HFFc6 (cell line): ENCODE measurements at regions not wholly inside any gene's neighbourhood (a gene's known extent, or its start where the extent isn't known, plus 50 kb on each side); places are given as distances from the start of the nearest gene placed in this dataset.
"Not testable (repeated sequence)": the region's sequence is repeated elsewhere in the genome, so short reads cannot be mapped to it uniquely, and the experiment has no call there.

ENCODE experiments used
- DNase-seq: peaks from one replicate; pipeline ENCODE4 v3.0.0-alpha.2; 2018
- H3K27ac Mint-ChIP-seq: 2 replicates; pipeline ENCODE4 v1.8.0; 2020; ENCODE audit warnings: mild to moderate bottlenecking, mixed read lengths
- H3K27me3 Mint-ChIP-seq: 2 replicates; pipeline ENCODE4 v1.8.0; 2021; ENCODE audit warnings: mild to moderate bottlenecking, moderate library complexity, mixed read lengths; ENCODE audit not compliant: insufficient read depth
- H3K36me3 Mint-ChIP-seq: 2 replicates; pipeline ENCODE4 v1.8.0; 2021; ENCODE audit warnings: low read depth, mixed read lengths
- H3K4me1 Mint-ChIP-seq: 2 replicates; pipeline ENCODE4 v1.8.0; 2020; ENCODE audit warnings: low read depth, mixed read lengths
- H3K4me3 Mint-ChIP-seq: 2 replicates; pipeline ENCODE4 v1.8.0; 2020; ENCODE audit warnings: mild to moderate bottlenecking, moderate library complexity, mixed read lengths
- H3K9me3 Mint-ChIP-seq: 2 replicates; pipeline ENCODE4 v1.8.0; 2020; ENCODE audit warnings: mild to moderate bottlenecking, mixed read lengths
- TF ChIP-seq, protein P1 (sequence below): fragments of 200-600 bp; sonication (generic); IDR thresholded peaks from 2 replicates; pipeline ENCODE4 v1.5.0; 2021; ENCODE audit warnings: antibody characterized with exemption, mild to moderate bottlenecking

DNA sequence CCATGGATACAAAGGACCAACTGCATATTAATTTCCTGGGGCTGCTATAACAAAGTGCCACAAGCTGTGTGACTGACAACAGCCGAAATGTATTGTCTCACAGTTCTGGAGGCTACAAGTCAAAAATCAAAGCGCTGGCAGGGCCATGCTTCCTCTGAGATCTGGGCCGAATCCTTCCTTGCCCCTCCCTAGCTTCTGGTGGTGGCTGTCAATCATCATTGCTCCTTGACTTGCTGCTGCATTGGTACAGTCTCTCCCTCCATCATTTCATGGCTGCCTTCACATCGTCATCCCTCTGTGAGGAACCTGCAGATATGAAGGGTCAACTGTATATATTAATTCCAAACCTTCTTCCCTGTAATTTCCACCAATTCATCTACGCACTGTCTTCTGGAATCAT lies 118.3 kb downstream of the EXOC5 start:
- Mint-ChIP-seq H3K27me3 (peaks cover 4% of the 10 kb centered on the region; the same call in 1 of the 2 replicates), H3K27ac (no peak overlapping the region), H3K4me3 (no peak overlapping the region), H3K9me3 (no peaks in the 10 kb centered on the region), H3K4me1 (no peaks in the 10 kb centered on the region), H3K36me3 (no peaks in the 10 kb centered on the region)
- no peak for DNase-seq
- TF ChIP-seq, protein P1, sequence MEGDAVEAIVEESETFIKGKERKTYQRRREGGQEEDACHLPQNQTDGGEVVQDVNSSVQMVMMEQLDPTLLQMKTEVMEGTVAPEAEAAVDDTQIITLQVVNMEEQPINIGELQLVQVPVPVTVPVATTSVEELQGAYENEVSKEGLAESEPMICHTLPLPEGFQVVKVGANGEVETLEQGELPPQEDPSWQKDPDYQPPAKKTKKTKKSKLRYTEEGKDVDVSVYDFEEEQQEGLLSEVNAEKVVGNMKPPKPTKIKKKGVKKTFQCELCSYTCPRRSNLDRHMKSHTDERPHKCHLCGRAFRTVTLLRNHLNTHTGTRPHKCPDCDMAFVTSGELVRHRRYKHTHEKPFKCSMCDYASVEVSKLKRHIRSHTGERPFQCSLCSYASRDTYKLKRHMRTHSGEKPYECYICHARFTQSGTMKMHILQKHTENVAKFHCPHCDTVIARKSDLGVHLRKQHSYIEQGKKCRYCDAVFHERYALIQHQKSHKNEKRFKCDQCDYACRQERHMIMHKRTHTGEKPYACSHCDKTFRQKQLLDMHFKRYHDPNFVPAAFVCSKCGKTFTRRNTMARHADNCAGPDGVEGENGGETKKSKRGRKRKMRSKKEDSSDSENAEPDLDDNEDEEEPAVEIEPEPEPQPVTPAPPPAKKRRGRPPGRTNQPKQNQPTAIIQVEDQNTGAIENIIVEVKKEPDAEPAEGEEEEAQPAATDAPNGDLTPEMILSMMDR: no peak

DNA sequence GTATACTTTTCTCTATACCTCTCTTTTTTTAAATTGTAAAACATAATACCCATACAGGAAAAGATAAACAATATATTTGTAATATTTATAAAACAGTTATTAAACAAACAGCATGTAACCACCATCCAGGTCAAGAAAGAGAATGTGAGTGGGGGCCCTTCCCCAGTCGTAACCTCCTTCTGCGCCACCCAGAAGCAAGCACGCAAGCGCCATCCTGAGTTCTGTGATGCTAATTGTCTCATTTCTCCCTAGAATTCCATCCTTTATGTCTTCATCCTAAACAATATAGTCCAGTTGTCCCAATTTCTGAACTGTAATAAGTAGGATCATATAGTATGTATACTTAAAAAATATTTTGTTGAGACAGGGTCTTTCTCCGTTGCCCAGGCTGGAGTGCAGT lies 129.5 kb downstream of the EXOC5 start:
- no peaks in the 10 kb centered on the region; the same call in 1 of the 2 replicates for H3K9me3 Mint-ChIP-seq
- TF ChIP-seq, protein P1: no peak
- no peaks in the 10 kb centered on the region; the same call in 1 of the 2 replicates for H3K27me3 Mint-ChIP-seq
- DNase-seq: no peak
- no peak overlapping the region for H3K4me3 Mint-ChIP-seq
- no peaks in the 10 kb centered on the region for H3K36me3 Mint-ChIP-seq
- no peak overlapping the region for H3K27ac Mint-ChIP-seq
- H3K4me1 Mint-ChIP-seq: no peaks in the 10 kb centered on the region

DNA sequence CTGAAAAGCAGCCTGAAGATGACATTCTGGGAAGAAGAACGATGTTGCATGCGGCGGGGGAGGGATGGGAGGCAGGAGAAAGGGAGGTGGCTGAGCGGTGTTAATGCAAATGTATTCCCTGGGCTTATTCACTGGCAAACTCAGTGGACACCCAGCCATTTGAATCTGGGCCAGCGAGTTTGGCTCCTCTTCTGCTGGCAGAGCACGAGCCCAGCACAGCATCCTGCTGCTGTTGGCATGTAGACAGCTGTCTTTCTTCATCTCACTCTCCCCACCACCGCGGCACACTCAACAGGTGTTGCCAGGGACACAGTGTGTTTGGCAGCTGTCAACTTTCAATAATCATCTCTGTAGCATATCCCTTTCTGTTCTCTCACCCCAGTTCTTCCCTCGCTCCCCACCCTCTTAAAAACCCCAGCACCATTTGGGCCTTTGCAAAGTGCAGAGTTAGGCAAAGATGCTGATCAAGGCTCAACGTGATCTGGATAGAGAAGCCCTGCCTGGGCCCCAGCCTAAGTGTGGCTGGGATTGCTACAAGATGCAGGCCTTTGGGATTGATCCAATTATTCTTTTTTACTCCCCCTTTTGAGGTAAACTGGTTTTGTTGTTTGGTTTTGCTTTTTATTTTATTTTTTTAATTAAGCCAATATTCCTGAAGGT lies 131.9 kb downstream of the EXOC5 start:
- Mint-ChIP-seq H3K36me3 (no peaks in the 10 kb centered on the region), H3K4me3 (no peak overlapping the region), H3K27ac (no peak overlapping the region), H3K9me3 (no peaks in the 10 kb centered on the region), H3K4me1 (no peaks in the 10 kb centered on the region), H3K27me3 (no peaks in the 10 kb centered on the region; the same call in 1 of the 2 replicates)
- TF ChIP-seq, protein P1: no peak
- no peak for DNase-seq

DNA sequence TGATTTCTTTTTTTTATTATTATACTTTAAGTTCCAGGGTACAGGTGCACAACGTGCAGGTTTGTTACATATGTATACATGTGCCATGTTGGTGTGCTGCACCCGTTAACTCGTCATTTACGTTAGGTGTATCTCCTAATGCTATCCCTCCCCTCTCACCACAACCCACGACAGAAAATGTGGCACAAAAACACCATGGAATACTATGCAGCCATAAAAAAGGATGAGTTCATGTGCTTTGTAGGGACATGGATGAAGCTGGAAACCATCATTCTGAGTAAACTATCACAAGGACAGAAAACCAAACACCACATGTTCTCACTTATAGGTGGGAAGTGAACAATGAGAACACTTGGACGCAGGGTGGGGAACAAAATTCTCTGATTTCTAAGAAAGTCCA lies 140.9 kb downstream of the EXOC5 start:
- H3K4me1 Mint-ChIP-seq, H3K4me3 Mint-ChIP-seq, H3K9me3 Mint-ChIP-seq, DNase-seq, H3K27ac Mint-ChIP-seq, H3K27me3 Mint-ChIP-seq, H3K36me3 Mint-ChIP-seq: not testable (repeated sequence)

DNA sequence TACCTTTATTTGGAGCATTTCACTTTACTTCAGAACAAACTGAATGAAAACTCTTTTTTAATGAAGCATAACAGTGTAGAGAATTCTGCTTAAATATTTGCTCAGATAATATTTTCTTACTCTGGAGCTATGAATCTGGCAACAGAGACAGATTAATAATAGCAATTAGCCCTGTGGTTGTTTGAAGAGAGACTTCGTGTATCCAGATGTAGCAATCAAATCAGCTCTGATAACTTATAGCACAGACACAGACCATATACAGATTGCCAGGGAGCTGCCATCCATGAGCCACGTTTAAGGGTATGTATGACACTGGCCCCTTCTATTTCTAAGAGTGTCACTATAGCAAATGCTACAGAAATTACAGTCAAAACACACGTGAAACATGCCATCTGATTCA lies 146.6 kb downstream of the EXOC5 start:
- Mint-ChIP-seq H3K27ac (no peak overlapping the region), H3K4me3 (no peak overlapping the region), H3K4me1 (no peaks in the 10 kb centered on the region), H3K36me3 (no peaks in the 10 kb centered on the region), H3K27me3 (no peaks in the 10 kb centered on the region), H3K9me3 (0 out of 2 replicates have a peak, but pooled peaks cover 3% of the 10 kb centered on the region)
- TF ChIP-seq, protein P1: no peak
- no peak for DNase-seq

DNA sequence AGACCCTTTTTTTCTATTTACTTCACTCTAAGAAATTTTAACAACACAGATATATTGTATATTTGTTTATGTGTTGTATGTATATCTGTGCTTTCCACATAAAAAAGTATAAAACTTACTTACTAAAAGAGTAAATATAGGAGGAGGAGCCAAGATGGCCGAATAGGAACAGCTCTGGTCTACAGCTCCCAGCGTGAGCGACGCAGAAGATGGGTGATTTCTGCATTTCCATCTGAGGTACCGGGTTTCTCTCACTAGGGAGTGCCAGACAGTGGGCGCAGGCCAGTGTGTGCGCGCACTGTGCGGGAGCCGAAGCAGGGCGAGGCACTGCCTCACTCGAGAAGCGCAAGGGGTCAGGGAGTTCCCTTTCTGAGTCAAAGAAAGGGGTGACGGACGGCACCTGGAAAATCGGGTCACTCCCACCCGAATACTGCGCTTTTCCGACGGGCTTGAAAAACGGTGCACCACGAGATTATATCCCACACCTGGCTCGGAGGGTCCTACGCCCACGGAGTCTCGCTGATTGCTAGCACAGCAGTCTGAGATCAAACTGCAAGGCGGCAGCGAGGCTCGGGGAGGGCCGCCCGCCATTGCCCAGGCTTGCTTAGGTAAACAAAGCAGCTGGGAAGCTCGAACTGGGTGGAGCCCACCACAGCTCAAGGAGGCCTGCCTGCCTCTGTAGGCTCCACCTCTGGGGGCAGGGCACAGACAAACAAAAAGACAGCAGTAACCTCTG lies 156.5 kb downstream of the EXOC5 start:
- H3K27me3 Mint-ChIP-seq, H3K4me1 Mint-ChIP-seq, H3K27ac Mint-ChIP-seq: not testable (repeated sequence)

DNA sequence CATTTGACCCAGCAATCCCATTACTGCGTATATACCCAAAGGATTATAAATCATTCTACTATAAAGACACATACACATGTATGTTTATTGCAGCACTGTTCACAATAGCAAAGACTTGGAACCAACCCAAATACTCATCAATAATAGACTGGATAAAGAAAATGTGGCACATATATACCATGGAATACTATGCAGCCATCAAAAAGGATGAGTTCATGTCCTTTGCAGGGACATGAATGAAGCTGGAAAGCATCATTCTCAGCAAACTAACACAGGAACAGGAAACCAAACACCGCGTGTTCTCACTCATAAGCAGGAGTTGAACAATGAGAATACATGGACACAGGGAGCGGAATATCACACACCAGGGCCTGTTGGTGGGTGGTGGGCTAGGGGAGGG lies 158.3 kb downstream of the EXOC5 start:
- not testable (repeated sequence) for H3K4me3 Mint-ChIP-seq

More for the DNA sequence above, 156.5 kb downstream of the EXOC5 start:
- DNase-seq, H3K36me3 Mint-ChIP-seq, H3K4me3 Mint-ChIP-seq: not testable (repeated sequence)
- H3K9me3 Mint-ChIP-seq: peaks cover 23% of the 10 kb centered on the region

More for the DNA sequence above, 158.3 kb downstream of the EXOC5 start:
- H3K27me3 Mint-ChIP-seq, H3K36me3 Mint-ChIP-seq, H3K27ac Mint-ChIP-seq, H3K4me1 Mint-ChIP-seq, DNase-seq: not testable (repeated sequence)
- peaks cover 32% of the 10 kb centered on the region for H3K9me3 Mint-ChIP-seq
